ENCODE measurements at regions not wholly inside any gene's neighbourhood (a gene's known extent, or its start where the extent isn't known, plus 50 kb on each side); places are given as distances from the start of the nearest gene placed in this dataset.

- H3K4me3 ChIP-seq (replicated peaks; ENCODE audit: insufficient read depth, low read length) = no peak overlapping the region
- TF ChIP-seq POLR2AphosphoS5 (IDR thresholded peaks at IDR 0.05; ENCODE audit: low read depth) (no peak), CTCF (IDR thresholded peaks at IDR 0.05; ENCODE audit: insufficient read depth, low read length) (no peak), SPI1 (IDR thresholded peaks at IDR 0.05; ENCODE audit: borderline replicate concordance, low read depth) (no peak), REST (IDR thresholded peaks at IDR 0.05; ENCODE audit: insufficient replicate concordance, low read depth) (no peak), GABPA (IDR thresholded peaks at IDR 0.05; ENCODE audit: low read depth) (no peak)
- H3K27me3 ChIP-seq (ENCODE audit: insufficient read depth, poor library complexity, severe bottlenecking) = no peaks in the 10 kb centered on the region
- DNase-seq (ENCODE audit: low read depth in 1 of 2, low spot score in 1 of 2) = no peak
- H3K27ac ChIP-seq (replicated peaks) = no peak overlapping the region
Measured at GRCh38 chr5:30092548-30092947, 1100.9 kb upstream of the CDH6 start.

GRCh38 chr5:30069441-30070263 lies 1123.8 kb upstream of the CDH6 start:
- TF ChIP-seq SPI1 (IDR thresholded peaks at IDR 0.05; ENCODE audit: borderline replicate concordance, low read depth) (no peak), GABPA (IDR thresholded peaks at IDR 0.05; ENCODE audit: low read depth) (no peak), POLR2AphosphoS5 (IDR thresholded peaks at IDR 0.05; ENCODE audit: low read depth) (no peak), CTCF (IDR thresholded peaks at IDR 0.05; ENCODE audit: insufficient read depth, low read length) (no peak), REST (IDR thresholded peaks at IDR 0.05; ENCODE audit: insufficient replicate concordance, low read depth) (no peak)
- no peak overlapping the region for H3K27ac ChIP-seq (replicated peaks)
- no peak for DNase-seq (ENCODE audit: low read depth in 1 of 2, low spot score in 1 of 2)
- H3K27me3 ChIP-seq (ENCODE audit: insufficient read depth, poor library complexity, severe bottlenecking) = no peaks in the 10 kb centered on the region
- no peak overlapping the region for H3K4me3 ChIP-seq (replicated peaks; ENCODE audit: insufficient read depth, low read length)

- Histone ChIP-seq H3K27me3 (ENCODE audit: insufficient read depth, poor library complexity, severe bottlenecking) (no peaks in the 10 kb centered on the region), H3K27ac (replicated peaks) (no peak overlapping the region), H3K4me3 (replicated peaks; ENCODE audit: insufficient read depth, low read length) (no peak overlapping the region)
- no peak for TF ChIP-seq GABPA (IDR thresholded peaks at IDR 0.05; ENCODE audit: low read depth)
- no peak for TF ChIP-seq CTCF (IDR thresholded peaks at IDR 0.05; ENCODE audit: insufficient read depth, low read length)
- no peak for TF ChIP-seq POLR2AphosphoS5 (IDR thresholded peaks at IDR 0.05; ENCODE audit: low read depth)
- TF ChIP-seq REST (IDR thresholded peaks at IDR 0.05; ENCODE audit: insufficient replicate concordance, low read depth) = no peak
- TF ChIP-seq SPI1 (IDR thresholded peaks at IDR 0.05; ENCODE audit: borderline replicate concordance, low read depth) = no peak
- no peak for DNase-seq (ENCODE audit: low read depth in 1 of 2, low spot score in 1 of 2)
Measured at GRCh38 chr5:30063503-30063902, 1130.0 kb upstream of the CDH6 start.

All from HL-60 (cell line).